ENCODE measurements at regions not wholly inside any gene's neighbourhood (a gene's known extent, or its start where the extent isn't known, plus 50 kb on each side); places are given as distances from the start of the nearest gene placed in this dataset.
"Not testable (repeated sequence)": the region's sequence is repeated elsewhere in the genome, so short reads cannot be mapped to it uniquely, and the experiment has no call there.

DNA sequence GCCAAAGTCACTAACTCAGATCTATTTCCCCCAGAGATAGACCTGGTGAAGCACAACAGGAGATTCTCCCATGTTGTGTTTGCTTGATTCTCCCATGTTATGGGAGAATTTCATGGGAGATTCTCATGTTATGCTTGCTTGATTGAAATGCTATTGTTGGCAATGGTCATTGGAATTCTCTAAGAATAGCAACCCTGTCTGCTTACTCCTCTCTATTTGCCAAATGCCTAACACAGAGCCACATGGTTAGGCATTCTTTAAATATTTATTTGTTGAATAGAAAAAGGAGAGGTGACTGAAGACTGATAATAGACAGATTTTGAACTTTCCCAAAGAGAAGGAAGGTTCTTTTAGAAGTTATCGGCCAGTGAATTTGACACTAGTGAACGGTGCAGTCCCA lies 111.5 kb upstream of the MPHOSPH6 start:
- DNase-seq = no peak
- ATAC-seq (ENCODE audit: poor library complexity) = peak; percentile 86
- intact Hi-C loops (cut with DNase I) = no loop called here

DNA sequence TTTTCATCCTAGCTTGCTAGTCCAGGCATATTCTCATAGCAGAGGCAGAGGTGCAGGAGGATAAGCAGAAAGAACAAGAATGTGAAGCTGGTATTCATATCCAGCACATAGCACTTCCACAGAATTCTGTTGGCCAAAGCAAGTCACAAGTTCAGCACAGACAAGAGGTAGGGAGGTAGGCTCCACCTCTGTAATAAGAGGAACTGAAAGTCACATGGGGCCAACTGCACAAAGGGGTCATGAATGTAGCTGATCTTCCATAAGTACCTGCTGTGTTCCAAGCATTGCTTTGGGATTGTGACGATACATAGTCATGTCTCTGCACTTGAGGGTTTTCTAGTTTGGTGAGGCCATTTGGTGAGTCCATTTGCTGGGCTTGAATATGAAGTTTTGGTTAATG lies 110.8 kb upstream of the MPHOSPH6 start:
- intact Hi-C loops (cut with DNase I) = no loop called here
- DNase-seq = no peak

DNA sequence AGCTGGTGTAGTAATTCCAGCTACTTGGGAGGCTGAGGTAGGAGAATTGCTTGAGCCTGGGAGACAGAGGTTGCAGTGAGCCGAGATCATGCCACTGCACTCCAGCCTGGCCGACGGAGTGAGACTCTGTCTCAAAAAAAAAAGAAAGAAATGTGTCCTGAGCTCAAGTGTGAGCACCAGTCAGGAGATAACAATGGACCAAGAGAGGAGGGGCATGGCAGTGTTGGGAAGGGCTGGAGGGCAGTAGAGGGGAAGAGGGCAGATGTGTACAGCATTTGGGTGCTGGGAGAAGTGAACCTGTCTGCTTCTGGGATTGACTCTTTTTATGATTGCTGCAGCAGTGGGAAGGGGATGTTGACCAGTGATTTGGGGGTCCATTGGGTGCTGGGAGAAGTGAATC lies 105.3 kb upstream of the MPHOSPH6 start:
- intact Hi-C loops (cut with DNase I) = not testable (repeated sequence)
- ATAC-seq (ENCODE audit: poor library complexity) = peak; percentile 60

More for the DNA sequence above, 110.8 kb upstream of the MPHOSPH6 start:
- peak; percentile 27 for ATAC-seq (ENCODE audit: poor library complexity)

DNA sequence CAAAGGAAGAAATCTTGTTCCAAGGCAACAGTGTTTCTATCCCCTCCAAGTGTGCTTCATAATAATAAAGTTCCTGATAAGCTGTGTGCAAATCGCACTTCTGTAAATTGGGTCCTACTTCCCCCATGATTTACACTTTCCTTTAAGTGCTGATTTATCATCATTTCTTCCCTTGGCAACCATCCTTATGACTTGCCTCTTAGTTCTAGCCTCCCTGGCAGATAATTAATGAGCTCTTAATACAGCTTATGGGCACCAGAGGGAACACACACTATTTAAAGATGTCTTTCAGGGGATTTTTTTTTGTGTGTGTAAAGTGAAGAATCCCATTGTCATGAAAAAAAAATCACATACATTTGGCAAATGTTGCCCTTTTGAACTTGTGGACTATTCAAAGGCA lies 101.6 kb upstream of the MPHOSPH6 start:
- no peak for DNase-seq
- ATAC-seq (ENCODE audit: poor library complexity) = no peak
- intact Hi-C loops (cut with DNase I) = no loop called here

More for the DNA sequence above, 105.3 kb upstream of the MPHOSPH6 start:
- DNase-seq = not testable (repeated sequence)

DNA sequence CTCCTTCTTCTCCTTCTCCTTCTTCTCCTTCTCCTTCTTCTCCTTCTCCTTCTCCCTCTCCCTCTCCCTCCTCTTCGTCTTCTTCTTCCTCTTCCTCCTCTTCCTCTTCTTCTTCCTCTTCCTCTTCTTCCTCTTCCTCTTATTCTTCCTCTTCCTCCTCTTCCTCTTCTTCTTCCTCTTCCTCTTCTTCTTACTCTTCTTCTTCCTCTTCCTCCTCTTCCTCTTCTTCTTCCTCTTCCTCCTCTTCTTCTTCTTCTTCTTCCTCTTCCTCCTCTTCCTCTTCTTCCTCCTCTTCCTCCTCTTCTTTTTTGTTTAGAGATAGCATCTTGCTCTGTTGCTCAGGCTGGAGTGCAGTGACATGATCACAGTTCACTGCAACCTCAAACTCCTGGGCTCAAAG lies 97.7 kb upstream of the MPHOSPH6 start:
- intact Hi-C loops (cut with DNase I) = loop anchor here (10.0 kb wide), 2 partner anchors 307 to 1177 kb away; no protein-coding TSS in a partner anchor
- ATAC-seq (ENCODE audit: poor library complexity); DNase-seq: not testable (repeated sequence)

DNA sequence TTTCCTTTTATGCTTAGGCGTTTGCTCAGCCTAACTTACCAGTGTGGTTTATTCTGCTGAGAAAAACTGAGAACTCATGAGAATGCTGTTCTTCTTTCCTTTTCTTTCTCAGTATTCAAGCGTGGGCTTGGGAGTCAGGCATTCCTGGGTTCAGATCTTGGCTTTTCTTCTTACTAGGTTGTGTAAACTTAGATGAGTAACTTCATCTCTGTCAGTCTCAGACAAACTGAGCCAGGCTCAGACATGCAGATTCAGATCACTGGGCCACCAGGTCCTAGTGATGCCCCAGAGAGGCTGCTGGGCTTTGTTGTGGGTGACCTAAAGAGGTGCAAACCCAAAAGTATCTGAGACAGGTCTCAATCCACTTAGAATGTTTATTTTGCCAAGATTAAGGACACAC lies 95.8 kb upstream of the MPHOSPH6 start:
- intact Hi-C loops (cut with DNase I) = loop anchor here (10.0 kb wide), 2 partner anchors 309 to 1179 kb away; no protein-coding TSS in a partner anchor
- ATAC-seq (ENCODE audit: poor library complexity) (no peak), DNase-seq (no peak)

DNA sequence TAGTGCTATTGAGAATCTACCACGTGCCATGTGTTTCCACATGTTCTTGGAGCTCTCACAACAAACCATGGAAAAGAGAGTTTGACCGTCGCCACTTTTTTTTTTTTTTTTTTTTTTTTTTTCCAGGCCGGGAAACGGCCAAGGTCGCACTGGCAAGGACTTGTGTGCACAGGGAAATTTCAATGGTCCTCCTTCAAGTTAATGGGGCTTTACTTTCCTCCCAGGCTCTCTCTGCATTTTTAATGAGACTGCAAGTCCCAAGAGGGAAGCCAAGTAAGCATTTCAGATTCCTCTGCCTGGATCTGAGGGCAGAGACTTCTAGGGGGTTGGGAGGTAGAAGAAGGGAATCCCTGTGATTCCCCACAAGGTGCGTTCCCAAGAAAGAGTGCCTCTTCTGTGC lies 94.7 kb upstream of the MPHOSPH6 start:
- ATAC-seq (ENCODE audit: poor library complexity) (no peak), DNase-seq (no peak)
- intact Hi-C loops (cut with DNase I) = loop anchor here (5.0 to 10.0 kb wide), 3 partner anchors 193 to 1180 kb away; no protein-coding TSS in a partner anchor

DNA sequence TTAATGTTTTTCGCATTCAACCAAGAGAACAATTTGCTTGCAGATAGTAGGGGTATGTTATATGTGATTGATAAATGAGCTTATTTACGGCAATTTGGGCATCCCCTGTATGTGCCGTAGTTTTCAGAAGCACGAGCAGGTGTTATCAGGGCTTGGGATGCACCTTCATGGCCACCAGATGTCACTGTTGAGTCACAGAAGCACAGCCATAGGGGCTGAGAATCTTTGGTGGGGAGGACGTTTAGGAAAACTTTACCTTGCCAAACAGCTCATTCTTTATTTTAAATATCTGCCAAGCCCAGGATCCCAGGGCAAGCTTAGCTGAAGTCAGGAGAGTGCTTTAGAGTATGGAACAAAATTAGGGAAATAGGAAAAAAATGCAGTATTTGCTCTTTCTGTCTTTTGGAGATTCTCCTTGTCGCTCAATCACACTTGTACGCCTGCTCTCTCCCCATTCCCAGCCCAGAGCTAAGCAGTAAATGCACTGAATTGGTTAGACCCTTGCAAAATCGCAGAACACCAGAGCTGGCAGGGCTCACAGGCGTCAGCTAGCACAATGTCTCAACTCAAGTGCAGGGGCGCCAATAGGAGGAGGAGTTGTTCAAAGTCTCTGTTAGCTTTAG lies 93.6 kb upstream of the MPHOSPH6 start:
- intact Hi-C loops (cut with DNase I) = loop anchor here (2.0 to 10.0 kb wide), 4 partner anchors 81 to 1181 kb away; no protein-coding TSS in a partner anchor
- peak; percentile 94 for ATAC-seq (ENCODE audit: poor library complexity)
- peak; percentile 42 for DNase-seq

DNA sequence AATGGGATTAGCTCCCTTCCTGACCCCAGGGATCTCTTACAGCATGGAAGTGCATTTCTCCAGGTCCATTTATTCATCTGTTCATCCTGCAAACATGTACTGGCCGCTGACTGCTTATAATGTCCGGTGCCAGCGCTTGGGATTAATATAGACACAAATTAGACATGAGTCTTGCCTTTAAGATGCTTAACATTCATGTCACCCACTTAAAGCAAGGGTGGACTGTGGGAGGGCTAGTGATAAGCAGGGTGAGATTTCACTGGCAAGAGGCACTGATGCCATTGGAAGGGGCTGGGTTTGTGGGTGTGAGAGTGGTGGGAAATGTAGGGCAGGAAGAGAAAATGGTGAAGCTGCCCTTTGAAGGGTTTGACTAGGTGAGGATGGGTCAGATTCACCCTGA lies 92.2 kb upstream of the MPHOSPH6 start:
- DNase-seq (no peak), ATAC-seq (ENCODE audit: poor library complexity) (peak; percentile 9)
- intact Hi-C loops (cut with DNase I) = loop anchor here (2.0 to 10.0 kb wide), 4 partner anchors 83 to 1183 kb away; no protein-coding TSS in a partner anchor

DNA sequence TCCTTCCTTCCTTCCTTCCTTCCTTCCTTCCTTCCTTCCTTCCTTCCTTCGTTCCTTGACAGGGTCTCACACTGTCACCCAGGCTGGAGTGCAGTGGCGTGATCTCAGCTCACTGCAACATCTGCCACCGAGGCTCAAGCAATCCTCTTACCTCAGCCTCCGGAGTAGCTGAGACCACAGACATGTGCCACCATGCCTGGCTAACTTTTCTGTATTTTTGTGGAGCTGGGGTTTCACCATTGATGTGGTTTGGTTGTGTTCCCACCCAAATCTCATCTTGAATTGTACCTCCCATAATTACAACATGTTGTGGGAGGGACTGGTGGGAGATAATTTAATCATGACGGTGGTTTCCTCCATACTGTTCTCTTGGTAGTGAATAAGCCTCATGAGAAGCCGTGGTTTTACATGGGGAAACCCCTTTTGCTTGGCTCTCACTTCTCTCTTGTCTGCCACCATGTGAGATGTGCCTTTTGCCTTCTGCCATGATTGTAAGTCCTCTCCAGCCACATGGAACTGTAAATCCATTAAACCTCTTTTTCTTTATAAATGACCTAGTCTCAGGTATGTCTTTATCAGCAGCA lies 90.3 kb upstream of the MPHOSPH6 start:
- intact Hi-C loops (cut with DNase I) = loop anchor here (5.0 to 10.0 kb wide), 3 partner anchors 197 to 1184 kb away; no protein-coding TSS in a partner anchor
- no peak for ATAC-seq (ENCODE audit: poor library complexity)

DNA sequence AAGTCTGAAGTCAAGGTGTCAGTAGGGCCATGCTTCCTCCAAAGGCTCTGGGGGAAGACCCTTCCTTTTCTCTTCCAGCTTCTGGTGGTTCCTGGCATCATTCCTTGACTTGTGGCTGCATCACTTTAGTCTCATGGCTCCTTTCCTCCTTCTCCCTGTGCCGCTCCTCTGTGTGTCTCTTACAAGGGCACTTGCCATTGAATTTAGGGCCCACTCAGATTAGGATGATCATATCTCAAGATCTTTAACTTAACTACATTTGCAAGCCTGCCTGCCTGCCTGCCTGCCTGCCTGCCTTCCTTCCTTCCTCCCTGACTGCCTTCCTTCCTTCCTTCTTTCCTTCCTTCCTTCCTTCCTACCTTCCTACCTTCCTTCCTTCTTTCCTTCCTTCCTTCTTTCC lies 89.7 kb upstream of the MPHOSPH6 start:
- intact Hi-C loops (cut with DNase I) = loop anchor here (5.0 to 10.0 kb wide), 3 partner anchors 198 to 1185 kb away; no protein-coding TSS in a partner anchor
- ATAC-seq (ENCODE audit: poor library complexity) (no peak), DNase-seq (no peak)

More for the DNA sequence above, 90.3 kb upstream of the MPHOSPH6 start:
- no peak for DNase-seq

DNA sequence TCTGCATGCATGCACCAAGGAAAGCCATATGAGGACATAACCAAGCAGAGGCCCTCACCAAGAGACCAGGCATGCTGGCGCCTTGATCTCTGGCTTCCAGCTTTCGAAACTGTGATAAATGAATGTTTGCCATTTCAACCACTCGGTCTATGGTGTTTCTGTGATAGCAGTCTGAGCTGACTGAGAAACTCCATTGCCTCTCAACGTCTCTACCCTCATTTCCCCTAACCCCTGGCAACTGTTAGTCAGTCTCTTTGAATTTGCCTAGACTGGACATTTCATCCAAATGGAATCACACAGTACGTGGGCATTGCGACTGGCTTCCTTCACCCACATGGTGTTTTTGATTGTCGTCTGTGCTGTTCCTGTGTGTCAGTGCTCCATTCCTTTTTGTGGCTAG lies 88.0 kb upstream of the MPHOSPH6 start:
- ATAC-seq (ENCODE audit: poor library complexity) (no peak), DNase-seq (no peak)
- intact Hi-C loops (cut with DNase I) = no loop called here

DNA sequence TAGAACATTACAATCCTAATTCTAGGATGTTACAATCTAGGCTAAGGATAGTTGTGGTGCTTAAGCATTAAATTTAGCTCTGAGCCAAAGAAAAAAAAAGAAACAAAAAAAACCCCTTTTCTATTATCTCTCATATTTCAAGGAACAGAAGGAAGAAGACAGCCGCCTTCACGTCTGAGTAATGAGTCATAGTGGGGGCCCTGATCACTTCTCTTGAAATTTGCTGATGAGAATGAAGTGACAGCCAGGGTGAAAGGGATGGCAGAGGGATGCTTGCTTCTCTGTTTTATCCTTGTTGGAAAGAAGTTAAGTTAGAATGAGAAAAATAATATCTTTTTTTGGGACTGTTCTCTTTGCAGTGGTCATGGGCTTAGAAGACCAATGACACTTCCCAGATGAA lies 82.6 kb upstream of the MPHOSPH6 start:
- no peak for DNase-seq
- intact Hi-C loops (cut with DNase I) = no loop called here
- no peak for ATAC-seq (ENCODE audit: poor library complexity)

DNA sequence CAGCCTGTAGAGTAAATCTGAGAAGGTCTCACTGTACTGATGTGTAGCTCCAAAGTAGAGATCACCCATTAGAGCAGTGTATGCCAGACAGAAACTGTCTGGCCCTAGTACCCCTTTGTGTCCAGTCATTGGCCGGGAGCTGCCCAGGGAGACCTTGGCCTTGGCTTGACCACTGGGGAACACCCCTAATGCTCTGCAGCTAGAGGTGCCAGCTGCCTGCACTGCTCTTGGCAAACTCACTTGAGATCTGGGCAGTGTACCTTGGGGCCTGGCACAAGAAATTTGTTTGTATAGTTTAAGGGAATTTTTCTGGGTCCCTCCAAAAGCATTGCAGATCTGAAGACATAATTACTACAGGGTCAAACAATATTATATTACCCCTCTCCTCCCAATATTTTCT lies 78.7 kb upstream of the MPHOSPH6 start:
- ATAC-seq (ENCODE audit: poor library complexity) = peak; percentile 49
- intact Hi-C loops (cut with DNase I) = no loop called here
- DNase-seq = no peak

DNA sequence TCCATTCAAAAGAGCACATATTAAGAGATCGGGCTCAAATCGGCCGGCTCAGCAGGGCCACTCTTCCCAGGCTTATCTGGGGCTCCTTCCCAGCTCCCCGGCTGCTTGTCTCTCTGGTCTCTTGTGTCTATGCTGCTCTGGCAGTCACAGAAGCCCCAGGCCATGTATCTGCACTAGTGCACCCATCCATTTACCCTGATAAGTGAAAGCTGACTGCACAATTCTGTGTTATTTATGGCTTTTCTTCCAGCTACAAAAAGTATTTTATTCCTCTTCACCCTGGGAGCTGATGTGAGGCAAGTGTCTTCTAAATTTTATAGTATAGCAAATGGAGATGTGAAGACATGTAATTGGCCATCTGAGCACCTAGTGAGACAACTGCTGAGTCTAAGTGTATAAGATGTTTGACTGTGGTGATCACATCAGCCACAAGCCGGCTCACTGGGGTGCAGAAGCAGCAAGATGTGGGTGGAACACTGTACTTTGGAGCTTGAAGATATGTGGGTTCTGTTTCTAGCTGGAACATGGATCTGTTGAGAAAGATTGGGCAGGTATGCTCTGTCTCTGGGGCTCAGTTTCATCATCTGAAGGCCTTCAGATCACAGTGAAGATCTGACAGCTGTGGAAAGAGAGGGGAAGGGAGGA lies 78.1 kb upstream of the MPHOSPH6 start:
- intact Hi-C loops (cut with DNase I) = no loop called here
- no peak for DNase-seq
- no peak for ATAC-seq (ENCODE audit: poor library complexity)

DNA sequence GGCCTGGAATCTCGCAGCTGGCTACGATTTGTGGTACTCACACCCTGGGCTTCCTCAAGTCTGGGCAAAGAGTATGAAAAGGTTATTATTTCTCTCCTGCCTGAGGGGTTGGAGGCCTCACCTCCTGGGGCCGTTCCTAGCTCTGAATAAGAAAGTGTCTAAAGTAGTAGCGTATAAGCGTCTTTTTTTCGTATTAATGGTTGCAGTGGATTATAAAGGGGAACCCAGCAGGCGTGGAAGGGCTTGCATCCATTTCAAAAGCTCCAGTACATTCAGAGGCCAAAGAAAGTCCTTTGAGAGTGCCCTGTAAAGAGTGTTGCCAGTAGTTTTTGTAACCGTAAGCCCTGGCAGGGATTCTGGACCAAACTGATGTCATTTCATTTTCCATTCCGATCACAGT lies 72.2 kb upstream of the MPHOSPH6 start:
- DNase-seq (no peak), ATAC-seq (ENCODE audit: poor library complexity) (no peak)
- intact Hi-C loops (cut with DNase I) = no loop called here

DNA sequence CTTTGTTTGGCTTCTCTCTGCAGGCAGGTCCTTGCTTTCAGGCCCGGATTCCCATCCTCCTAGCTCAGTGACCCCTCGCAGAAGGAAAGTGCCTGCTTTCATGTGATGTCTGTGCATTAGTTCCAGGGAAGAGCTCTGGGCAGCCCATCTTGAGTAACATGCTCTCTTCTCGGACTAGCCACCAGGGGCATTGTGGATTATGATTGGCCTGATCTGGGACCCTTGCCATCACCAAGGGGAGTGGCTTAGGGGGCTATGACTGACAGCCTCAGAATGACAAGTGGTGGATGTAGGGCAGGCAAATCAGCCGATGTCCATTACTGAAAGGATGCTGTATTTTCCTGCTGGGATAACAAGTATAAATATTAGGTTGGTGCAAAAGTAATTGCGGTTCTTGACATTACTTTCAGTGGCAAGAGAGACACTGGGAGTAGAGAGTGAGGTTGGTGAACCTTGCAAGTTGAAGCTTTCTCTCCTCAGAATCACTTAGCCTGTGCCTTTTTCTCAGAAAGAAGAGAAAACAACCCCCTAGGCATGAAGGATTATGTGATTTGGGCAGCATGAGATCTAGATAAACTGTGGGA lies 71.5 kb upstream of the MPHOSPH6 start:
- ATAC-seq (ENCODE audit: poor library complexity) (no peak), DNase-seq (no peak)
- intact Hi-C loops (cut with DNase I) = no loop called here

DNA sequence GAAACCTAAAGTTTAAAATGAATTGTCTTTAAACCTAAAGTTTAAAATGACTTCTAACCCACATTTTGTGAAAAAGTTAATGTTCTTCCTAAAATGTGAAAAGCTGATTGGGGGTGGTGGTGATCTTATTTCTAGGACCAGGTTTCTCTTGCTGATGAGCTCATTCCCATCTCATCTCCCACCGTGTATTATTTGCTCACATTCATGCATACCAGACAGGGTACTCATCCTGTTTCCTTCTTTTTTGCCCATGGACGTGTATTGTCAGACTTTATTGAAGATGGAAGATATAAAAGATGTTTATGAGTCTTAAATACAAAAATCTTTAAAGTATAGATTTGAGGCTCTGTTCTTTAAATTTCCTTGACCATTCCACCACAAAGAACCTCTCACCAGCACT lies 70.1 kb upstream of the MPHOSPH6 start:
- ATAC-seq (ENCODE audit: poor library complexity) (no peak), DNase-seq (no peak)
- intact Hi-C loops (cut with DNase I) = no loop called here

DNA sequence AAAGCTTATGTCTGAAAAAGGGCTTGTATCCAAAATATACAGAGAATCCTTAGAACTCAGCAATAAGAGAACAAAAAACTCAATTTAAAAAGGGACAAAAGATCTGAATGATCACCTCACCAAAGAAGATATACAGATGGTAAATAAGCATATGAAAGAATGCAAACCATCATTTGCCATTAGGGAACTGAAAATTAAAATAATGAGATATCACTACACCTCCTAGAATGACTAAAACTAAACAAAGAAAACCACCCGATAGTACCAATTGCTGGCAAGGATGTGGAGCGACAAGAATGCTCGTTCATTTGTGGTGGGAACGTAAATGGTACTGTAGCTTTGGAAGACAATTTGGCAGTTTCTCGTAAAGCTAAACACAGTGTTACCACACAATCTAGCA lies 66.9 kb upstream of the MPHOSPH6 start:
- ATAC-seq (ENCODE audit: poor library complexity) = no peak
- no peak for DNase-seq
- intact Hi-C loops (cut with DNase I) = no loop called here
